GDM1 (cell line): ENCODE measurements at regions not wholly inside any gene's neighbourhood (a gene's known extent, or its start where the extent isn't known, plus 50 kb on each side); places are given as distances from the start of the nearest gene placed in this dataset.

ENCODE experiments used
- DNase-seq: peaks from one replicate; lab custom pipeline; 2025; lab: John Stamatoyannopoulos, UW

DNA sequence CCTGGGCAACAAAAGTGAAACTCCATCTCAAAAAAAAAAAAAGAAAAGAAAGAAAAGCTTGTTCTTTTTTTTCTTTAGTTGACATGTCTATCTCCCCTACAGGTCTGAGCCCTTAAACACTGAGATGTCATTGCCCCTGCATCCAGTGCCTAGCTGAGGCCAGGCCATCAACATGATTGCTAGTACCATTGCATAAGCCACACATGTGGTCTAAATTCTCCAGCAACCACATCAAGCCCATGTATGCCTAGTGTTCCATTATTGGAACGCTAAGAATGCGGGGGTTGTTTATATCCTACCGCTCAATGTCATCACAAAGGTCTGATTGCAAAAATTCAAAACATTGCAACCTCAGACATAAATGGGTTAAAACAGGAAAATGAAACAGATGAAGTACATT, 62.7 kb downstream of the NPTX2 start:
- DNase-seq = no peak

- DNase-seq = no peak
Observed at GRCh38 chr7:98681511-98681910, 64.4 kb downstream of the NPTX2 start.

- peak; percentile 67 for DNase-seq
Observed at GRCh38 chr7:98681951-98682350, 64.9 kb downstream of the NPTX2 start.

GRCh38 chr7:98683514-98683913, 66.4 kb downstream of the NPTX2 start:
- no peak for DNase-seq

DNA sequence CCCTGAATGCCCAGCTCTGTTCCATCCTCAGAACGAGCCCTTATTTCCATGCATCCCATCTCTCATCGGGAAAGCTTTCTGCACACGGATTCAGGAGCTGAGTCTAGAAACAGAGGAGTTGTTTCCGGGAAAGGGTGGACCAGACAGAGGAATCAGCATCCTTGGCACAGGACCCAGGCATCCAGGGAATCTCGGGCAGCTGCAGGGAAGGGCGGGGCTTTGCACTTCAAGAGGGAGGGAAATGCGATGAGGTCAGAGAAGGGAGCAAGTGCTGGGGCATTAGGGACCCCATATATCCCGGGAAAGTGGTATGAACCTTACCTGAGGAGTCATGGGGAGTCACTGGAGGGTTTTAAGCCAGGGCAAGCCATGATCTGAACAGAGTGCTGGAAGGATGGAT, 68.5 kb downstream of the NPTX2 start:
- no peak for DNase-seq

GRCh38 chr7:98686466-98687080, 69.5 kb downstream of the NPTX2 start:
- no peak for DNase-seq

DNA sequence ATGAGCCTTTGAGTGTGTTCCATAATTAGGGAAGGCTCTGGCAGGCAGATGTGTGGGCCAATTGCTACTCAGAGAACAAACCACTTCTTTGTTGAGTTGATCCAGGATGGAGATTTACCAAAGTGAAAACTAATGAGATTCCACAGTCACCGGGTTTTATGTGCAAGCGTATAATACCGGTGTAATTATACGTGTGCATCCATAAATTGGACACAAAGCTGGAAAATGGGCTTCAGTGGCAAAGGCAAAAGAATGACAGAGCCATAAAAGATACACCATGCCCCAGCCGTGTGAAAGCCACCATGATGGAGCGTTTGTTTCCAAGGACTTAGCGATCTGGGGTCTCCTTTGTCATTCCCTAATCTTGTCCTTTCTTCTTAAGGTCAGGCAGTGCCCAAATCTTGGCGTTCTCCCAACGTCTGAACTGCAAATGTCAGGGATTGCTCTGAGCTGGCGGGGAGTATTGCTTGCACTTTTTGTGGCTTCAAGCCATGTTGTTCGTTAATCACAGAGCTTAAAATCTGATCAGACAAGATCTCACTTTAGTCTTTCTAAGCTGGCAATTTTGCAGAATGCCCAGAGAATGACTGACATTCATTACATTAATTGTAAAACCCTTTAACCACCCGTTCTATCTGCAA, 70.1 kb downstream of the NPTX2 start:
- no peak for DNase-seq

DNA sequence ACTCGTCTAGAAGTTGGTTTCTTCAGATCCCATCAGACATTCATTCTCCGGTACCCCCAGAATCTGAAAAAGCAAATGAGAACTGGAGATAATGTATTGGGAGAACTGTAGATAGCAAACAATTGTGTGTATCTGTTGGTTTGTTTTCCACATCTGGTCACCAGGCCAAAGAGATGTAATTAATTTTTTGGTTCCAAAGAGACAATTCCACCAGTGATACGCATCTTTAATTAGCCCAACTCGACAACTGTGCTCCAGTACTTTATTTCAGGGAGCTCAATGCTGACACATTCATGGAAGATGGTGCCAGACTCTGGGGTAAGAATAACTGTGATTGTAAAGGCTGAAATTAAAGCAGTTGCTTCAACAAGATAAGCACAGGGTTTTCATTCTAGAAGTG, 74.5 kb downstream of the NPTX2 start:
- DNase-seq = no peak

GRCh38 chr7:98697083-98697482, 80.0 kb downstream of the NPTX2 start:
- DNase-seq = no peak

- no peak for DNase-seq
Observed at GRCh38 chr7:98697485-98698240, 80.6 kb downstream of the NPTX2 start.

DNA sequence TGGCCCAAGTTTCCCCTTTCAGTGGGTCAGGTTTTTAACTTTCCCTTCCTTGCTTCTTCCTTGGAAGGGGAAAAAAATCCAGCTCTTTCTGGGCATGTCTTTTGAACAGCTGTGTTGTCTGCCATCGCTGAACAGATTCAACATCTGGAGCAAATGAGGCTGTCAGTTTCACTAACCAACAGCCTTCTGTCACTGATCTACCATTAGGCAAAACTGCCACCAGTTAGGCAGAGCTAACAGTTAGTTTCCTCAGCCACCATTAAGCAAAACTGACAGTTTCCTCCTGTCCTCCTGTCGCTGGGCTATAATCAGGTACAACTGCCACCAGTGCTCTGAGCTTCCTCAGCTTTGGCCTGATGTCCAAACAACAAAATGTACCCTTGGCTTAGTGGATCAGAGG, 81.9 kb downstream of the NPTX2 start:
- DNase-seq = no peak

DNA sequence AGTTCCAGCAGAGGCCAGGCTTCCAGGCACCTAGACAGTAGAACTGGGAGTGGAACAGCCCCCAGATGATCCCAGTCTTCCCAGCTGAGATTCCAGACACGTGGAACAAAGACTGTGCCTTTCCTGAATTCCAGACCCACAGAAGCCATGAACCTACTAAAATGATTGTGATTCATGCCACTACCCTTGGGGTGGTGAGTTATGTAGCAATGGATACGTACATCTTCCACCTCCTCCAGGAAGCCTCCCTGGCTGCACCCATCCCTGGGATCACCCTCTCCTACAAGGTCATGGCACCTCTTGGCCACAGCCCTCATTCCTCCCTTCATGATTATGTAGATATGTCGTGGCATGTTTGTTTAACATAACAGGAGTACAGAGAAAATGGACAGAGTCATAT, 83.4 kb downstream of the NPTX2 start:
- DNase-seq = no peak

DNA sequence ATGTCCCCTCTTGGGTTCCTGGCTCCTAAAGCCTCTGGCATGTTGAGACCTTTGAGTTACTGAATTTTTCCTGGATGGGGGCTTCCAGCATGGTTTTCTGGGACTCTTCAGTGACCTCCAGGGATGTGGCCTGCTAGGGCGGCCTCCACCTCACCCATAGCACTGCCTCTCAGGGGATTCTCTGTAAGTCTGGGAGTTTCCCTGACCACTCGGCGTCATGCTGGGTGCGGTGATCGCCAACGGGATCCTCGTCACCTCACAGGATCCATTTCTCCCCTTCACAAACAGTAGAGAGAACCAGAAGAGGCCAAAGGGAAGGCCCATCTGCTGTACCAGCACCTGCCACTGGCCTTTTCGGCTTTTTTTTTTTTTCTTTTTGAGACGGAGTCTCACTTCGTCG, 84.3 kb downstream of the NPTX2 start:
- DNase-seq = no peak

DNA sequence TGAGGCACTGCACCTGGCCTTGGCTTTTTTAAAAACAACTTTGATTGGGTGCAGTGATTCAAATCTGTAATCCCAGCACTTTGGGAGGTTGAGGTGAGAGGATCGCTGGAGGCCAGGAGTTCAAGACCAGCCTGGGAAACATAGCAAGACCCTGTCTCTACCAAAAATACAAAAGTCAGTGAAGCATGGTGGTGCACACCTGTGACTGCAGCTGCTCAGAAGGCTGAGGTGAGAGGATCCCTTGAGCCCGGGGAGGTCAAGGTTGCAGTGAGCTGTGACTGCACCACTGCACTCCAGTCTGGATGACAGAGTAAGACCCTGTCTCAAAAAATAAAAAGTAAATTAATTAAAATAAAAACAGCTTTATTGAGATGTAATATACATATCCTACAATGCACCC, 84.9 kb downstream of the NPTX2 start:
- DNase-seq = no peak

- DNase-seq = peak; percentile 42
Observed at GRCh38 chr7:98703916-98704315, 86.8 kb downstream of the NPTX2 start.

GRCh38 chr7:98705626-98706025, 88.5 kb downstream of the NPTX2 start:
- DNase-seq = no peak

DNA sequence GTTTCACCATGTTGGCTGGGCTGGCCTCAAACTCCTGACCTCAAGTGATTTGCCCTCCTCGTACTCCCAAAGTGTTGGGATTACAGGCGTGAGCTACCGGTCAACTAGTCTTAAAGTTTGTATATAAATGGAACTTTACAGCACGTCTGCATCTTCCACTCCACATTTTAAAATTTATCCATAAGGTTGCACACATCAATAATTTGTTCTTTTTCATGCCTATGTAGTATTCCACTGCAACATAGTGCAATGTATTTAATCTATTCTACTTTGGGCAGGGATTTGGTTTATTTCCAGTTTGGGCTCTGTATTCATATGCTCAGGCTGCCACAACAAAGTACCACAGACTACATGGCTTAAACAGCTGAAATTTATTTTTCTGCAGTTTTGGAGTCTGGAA, 90.0 kb downstream of the NPTX2 start:
- no peak for DNase-seq

- DNase-seq = no peak
Observed at GRCh38 chr7:98711945-98712344, 94.9 kb downstream of the NPTX2 start.

DNA sequence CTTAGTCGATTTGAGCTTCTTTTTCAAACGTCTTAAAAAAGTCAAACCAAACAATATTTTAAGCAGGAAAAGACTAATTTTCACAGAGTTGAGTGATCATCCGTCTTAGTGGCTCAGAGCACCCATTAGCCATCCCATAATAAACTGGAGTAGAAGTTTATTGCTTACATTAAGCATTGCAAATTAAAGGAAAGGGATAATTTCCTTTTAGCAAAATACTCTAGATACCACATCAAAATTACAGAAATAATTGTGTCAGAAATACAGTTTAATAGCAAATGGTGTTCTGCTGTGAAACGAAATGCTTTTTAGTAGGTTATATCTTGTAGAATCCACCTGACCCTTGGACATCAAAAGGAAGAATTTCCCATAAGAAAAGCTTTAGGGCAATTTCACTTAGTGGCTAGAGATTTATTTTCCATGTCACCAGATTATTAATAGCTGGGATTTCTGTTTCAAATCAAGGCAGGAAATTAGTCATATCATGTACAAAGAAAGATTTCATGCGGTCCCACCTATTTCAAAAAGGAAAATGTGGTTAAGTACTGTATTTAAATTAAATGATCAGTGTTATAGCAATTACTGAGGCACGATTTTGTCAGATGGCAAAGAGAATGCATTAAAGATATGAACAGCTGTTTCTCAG, 96.2 kb downstream of the NPTX2 start:
- no peak for DNase-seq

GRCh38 chr7:98719396-98719795, 102.3 kb downstream of the NPTX2 start:
- no peak for DNase-seq

DNA sequence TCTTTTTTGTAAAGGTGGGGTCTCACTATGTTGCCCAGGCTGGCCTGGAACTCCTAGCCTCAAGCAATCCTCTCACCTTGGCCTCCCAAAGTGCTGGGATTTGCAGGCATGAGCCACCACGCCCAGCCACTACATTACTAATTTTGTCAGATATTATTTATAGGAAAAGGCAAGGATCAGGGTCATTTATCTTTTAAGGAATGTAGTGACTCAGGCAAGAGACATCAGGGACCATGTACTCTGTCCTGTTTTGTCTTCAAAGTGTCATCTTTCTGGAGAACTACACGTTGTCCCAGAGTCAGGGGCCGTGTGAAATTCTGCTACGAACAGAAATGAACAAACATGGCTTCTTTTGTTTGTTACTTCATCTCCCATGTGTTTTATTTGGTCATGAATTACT, 105.3 kb downstream of the NPTX2 start:
- no peak for DNase-seq

DNA sequence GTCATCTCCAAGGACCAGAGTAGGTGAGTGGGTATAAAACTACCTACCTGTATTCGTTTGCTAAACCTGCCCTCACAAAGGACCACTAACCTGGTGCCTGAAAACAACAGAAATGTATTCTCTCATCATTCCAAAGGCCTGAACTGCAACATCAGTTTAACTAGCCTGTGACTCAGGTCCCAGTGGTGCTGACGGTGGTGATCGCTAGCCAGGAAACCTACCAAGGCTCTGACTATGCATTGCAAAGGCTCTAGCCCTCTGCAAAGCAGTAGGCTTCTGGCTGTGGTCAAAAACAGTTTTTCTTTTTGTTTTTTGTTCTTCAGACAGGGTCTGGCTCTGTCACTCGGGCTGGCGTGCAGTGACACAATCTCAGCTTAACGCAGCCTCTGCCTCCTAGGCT, 107.5 kb downstream of the NPTX2 start:
- DNase-seq = no peak

DNA sequence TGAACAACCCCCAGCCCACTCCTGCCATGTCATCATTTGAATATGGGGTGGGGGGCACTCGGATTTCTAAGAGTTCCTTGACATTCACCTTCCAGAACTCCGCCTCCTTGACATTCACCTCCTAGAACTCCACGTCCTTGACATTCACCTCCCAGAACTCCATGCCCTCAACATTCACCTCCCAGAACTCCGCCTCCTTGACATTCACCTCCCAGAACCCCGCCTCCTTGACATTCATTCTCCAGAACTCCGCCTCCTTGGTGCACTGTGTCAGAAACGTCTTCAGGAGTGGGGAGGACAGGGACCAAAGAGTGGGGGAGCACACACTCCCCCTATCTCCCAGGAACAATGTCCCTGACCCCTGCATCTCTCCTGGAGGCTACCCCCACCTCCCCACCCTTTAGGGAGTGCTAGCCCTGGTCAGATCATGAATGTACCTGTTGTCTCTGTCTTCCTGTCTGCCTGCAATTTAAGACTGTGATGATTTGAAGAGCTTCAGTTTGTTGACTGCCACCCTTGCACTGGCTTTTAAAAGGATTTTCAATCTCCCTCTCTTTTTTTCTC, 110.1 kb downstream of the NPTX2 start:
- no peak for DNase-seq
